ENCODE measurements at regions not wholly inside any gene's neighbourhood (a gene's known extent, or its start where the extent isn't known, plus 50 kb on each side); places are given as distances from the start of the nearest gene placed in this dataset.
"Not testable (repeated sequence)": the region's sequence is repeated elsewhere in the genome, so short reads cannot be mapped to it uniquely, and the experiment has no call there.

DNA sequence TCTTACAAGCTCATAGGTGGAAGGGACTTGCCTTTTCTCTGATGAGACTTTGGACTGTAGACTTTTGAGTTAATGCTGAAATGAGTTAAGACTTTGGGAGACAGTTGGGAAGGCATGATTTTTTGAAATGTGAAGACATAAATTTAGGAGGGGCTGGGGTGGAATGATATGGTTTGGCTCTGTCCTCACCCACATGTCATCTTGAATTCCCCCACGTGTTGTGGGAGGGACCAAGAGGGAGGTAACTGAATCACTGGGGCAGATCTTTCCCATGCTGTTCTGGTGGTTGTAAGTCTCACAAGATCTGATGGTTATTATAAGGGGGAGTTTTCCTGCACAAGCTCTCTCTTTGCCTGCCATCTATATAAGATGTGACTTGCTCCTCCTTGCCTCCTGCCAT, 777.9 kb downstream of the CENPC start:
- H3K4me1 ChIP-seq (ENCODE audit: insufficient read depth, low read length), result no peaks in the 10 kb centered on the region
- Mint-ChIP-seq H3K36me3 (no peaks in the 10 kb centered on the region), H3K27ac (no peak overlapping the region), H3K4me1 (no peaks in the 10 kb centered on the region), H3K4me3 (no peak overlapping the region), H3K9me3 (peaks cover 3 to 18% (median 7%) of the 10 kb centered on the region in 5 donors), H3K27me3 (no peaks in the 10 kb centered on the region)
- no peaks in the 10 kb centered on the region for H3K36me3 ChIP-seq (ENCODE audit: insufficient read depth, low read length)
- no peaks in the 10 kb centered on the region for H3K9me3 ChIP-seq (ENCODE audit: low read length)
- no peak for DNase-seq
- H3K4me3 ChIP-seq (ENCODE audit: low read length), result no peak overlapping the region
- no peak overlapping the region for H3K27ac ChIP-seq (ENCODE audit: low read depth, low read length)
- CTCF ChIA-PET, result no interaction called here
- no peaks in the 10 kb centered on the region for H3K27me3 ChIP-seq (ENCODE audit: insufficient read depth, low read length, poor library complexity, severe bottlenecking)
- POLR2A ChIA-PET, result no interaction called here

GRCh38 chr4:66766557-66766956, 778.7 kb downstream of the CENPC start:
- Mint-ChIP-seq H3K27ac (no peak overlapping the region), H3K4me1 (no peaks in the 10 kb centered on the region), H3K4me3 (no peak overlapping the region), H3K9me3 (peaks cover 0 to 11% (median 6%) of the 10 kb centered on the region in 5 donors), H3K27me3 (no peaks in the 10 kb centered on the region), H3K36me3 (no peaks in the 10 kb centered on the region)
- CTCF ChIA-PET, result no interaction called here
- no peak for DNase-seq
- POLR2A ChIA-PET, result no interaction called here
- Histone ChIP-seq H3K4me3 (ENCODE audit: low read length) (no peak overlapping the region), H3K36me3 (ENCODE audit: insufficient read depth, low read length) (no peaks in the 10 kb centered on the region), H3K9me3 (ENCODE audit: low read length) (no peaks in the 10 kb centered on the region), H3K4me1 (ENCODE audit: insufficient read depth, low read length) (no peaks in the 10 kb centered on the region), H3K27me3 (ENCODE audit: insufficient read depth, low read length, poor library complexity, severe bottlenecking) (no peaks in the 10 kb centered on the region), H3K27ac (ENCODE audit: low read depth, low read length) (no peak overlapping the region)

GRCh38 chr4:66750273-66750672, 795.0 kb downstream of the CENPC start:
- Histone ChIP-seq H3K4me3 (ENCODE audit: low read length) (no peak overlapping the region), H3K27ac (ENCODE audit: low read depth, low read length) (no peak overlapping the region), H3K27me3 (ENCODE audit: insufficient read depth, low read length, poor library complexity, severe bottlenecking) (no peaks in the 10 kb centered on the region), H3K9me3 (ENCODE audit: low read length) (no peaks in the 10 kb centered on the region), H3K4me1 (ENCODE audit: insufficient read depth, low read length) (no peaks in the 10 kb centered on the region), H3K36me3 (ENCODE audit: insufficient read depth, low read length) (no peaks in the 10 kb centered on the region)
- CTCF ChIA-PET, result no interaction called here
- Mint-ChIP-seq H3K4me1 (no peaks in the 10 kb centered on the region), H3K4me3 (no peak overlapping the region), H3K27ac (no peak overlapping the region), H3K27me3 (no peaks in the 10 kb centered on the region), H3K9me3 (peaks cover 2 to 17% (median 10%) of the 10 kb centered on the region in 5 donors), H3K36me3 (no peaks in the 10 kb centered on the region)
- POLR2A ChIA-PET, result no interaction called here
- no peak for DNase-seq

DNA sequence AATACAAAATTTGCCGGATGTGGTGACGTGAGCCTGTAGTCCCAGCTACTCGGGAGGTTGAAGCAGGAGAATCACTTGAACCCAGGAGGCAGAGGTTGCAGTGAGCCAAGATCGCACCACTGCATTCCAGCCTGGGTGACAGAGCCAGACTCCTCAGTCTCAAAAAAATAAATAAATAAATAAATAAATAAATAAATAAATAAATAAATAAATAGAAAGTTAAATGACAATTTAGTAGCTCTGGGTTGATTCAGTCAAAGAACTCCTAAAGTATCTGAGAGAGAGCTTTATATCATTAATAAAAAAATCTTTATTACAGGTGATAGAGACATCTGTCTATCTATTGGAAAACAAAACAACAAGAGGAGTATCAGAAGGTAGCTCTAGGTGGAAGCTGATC, 798.4 kb downstream of the CENPC start:
- H3K4me3 ChIP-seq (ENCODE audit: low read length); H3K36me3 Mint-ChIP-seq; POLR2A ChIA-PET; DNase-seq; H3K4me1 Mint-ChIP-seq; H3K27me3 ChIP-seq (ENCODE audit: insufficient read depth, low read length, poor library complexity, severe bottlenecking); H3K27ac ChIP-seq (ENCODE audit: low read depth, low read length); H3K27ac Mint-ChIP-seq; CTCF ChIA-PET; H3K4me1 ChIP-seq (ENCODE audit: insufficient read depth, low read length); H3K36me3 ChIP-seq (ENCODE audit: insufficient read depth, low read length); H3K9me3 ChIP-seq (ENCODE audit: low read length); H3K27me3 Mint-ChIP-seq; H3K4me3 Mint-ChIP-seq: not testable (repeated sequence)
- H3K9me3 Mint-ChIP-seq, result peaks cover 2 to 32% (median 7%) of the 10 kb centered on the region in 5 donors

DNA sequence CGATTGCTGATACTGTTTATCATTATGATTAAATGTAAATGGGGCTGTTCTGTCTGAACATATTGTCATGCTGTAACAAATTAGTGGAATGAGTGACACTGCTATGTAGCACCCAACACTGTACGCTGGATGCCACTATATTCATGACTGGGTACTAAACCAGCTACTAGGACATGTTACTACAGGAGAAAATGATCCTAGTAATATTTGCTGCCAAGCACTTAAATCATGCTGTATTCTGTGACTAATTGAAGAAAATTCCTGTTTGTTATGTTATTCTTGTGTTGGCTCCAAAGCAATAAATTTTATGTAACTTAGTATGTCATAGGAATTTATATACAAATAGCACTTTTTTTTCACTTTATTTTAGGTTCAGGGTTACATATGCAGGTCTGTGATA, 804.2 kb downstream of the CENPC start:
- Mint-ChIP-seq H3K9me3 (peaks cover 2 to 27% (median 9%) of the 10 kb centered on the region in 5 donors), H3K4me3 (no peak overlapping the region), H3K36me3 (no peaks in the 10 kb centered on the region), H3K27me3 (no peaks in the 10 kb centered on the region), H3K4me1 (no peaks in the 10 kb centered on the region), H3K27ac (no peak overlapping the region)
- H3K27me3 ChIP-seq (ENCODE audit: insufficient read depth, low read length, poor library complexity, severe bottlenecking), result no peaks in the 10 kb centered on the region
- no peak overlapping the region for H3K4me3 ChIP-seq (ENCODE audit: low read length)
- DNase-seq, result no peak
- no peaks in the 10 kb centered on the region for H3K9me3 ChIP-seq (ENCODE audit: low read length)
- H3K36me3 ChIP-seq (ENCODE audit: insufficient read depth, low read length), result no peaks in the 10 kb centered on the region
- H3K4me1 ChIP-seq (ENCODE audit: insufficient read depth, low read length), result no peaks in the 10 kb centered on the region
- CTCF ChIA-PET, result no interaction called here
- POLR2A ChIA-PET, result no interaction called here
- no peak overlapping the region for H3K27ac ChIP-seq (ENCODE audit: low read depth, low read length)

GRCh38 chr4:66736606-66737005, 808.7 kb downstream of the CENPC start:
- H3K36me3 ChIP-seq (ENCODE audit: insufficient read depth, low read length), result no peaks in the 10 kb centered on the region
- ChIA-PET POLR2A (no interaction called here), CTCF (no interaction called here)
- Mint-ChIP-seq H3K9me3 (peaks cover 4 to 19% (median 6%) of the 10 kb centered on the region in 5 donors), H3K4me1 (no peaks in the 10 kb centered on the region), H3K36me3 (no peaks in the 10 kb centered on the region), H3K27me3 (no peaks in the 10 kb centered on the region), H3K27ac (no peak overlapping the region), H3K4me3 (no peak overlapping the region)
- no peaks in the 10 kb centered on the region for H3K9me3 ChIP-seq (ENCODE audit: low read length)
- H3K4me3 ChIP-seq (ENCODE audit: low read length), result no peak overlapping the region
- no peaks in the 10 kb centered on the region for H3K4me1 ChIP-seq (ENCODE audit: insufficient read depth, low read length)
- no peak overlapping the region for H3K27ac ChIP-seq (ENCODE audit: low read depth, low read length)
- DNase-seq, result no peak
- no peaks in the 10 kb centered on the region for H3K27me3 ChIP-seq (ENCODE audit: insufficient read depth, low read length, poor library complexity, severe bottlenecking)

- no peaks in the 10 kb centered on the region for H3K27me3 Mint-ChIP-seq
- H3K4me1 Mint-ChIP-seq, result no peaks in the 10 kb centered on the region
- H3K36me3 Mint-ChIP-seq, result no peaks in the 10 kb centered on the region
- peaks cover 4 to 17% (median 8%) of the 10 kb centered on the region in 5 donors for H3K9me3 Mint-ChIP-seq
- Histone ChIP-seq H3K27me3 (ENCODE audit: insufficient read depth, low read length, poor library complexity, severe bottlenecking) (no peaks in the 10 kb centered on the region), H3K27ac (ENCODE audit: low read depth, low read length) (no peak overlapping the region), H3K36me3 (ENCODE audit: insufficient read depth, low read length) (no peaks in the 10 kb centered on the region), H3K9me3 (ENCODE audit: low read length) (no peaks in the 10 kb centered on the region), H3K4me1 (ENCODE audit: insufficient read depth, low read length) (no peaks in the 10 kb centered on the region), H3K4me3 (ENCODE audit: low read length) (no peak overlapping the region)
- H3K4me3 Mint-ChIP-seq, result no peak overlapping the region
- H3K27ac Mint-ChIP-seq, result no peak overlapping the region
- ChIA-PET CTCF (no interaction called here), POLR2A (no interaction called here)
- DNase-seq, result no peak
Measured at GRCh38 chr4:66728280-66728679, 817.0 kb downstream of the CENPC start.

DNA sequence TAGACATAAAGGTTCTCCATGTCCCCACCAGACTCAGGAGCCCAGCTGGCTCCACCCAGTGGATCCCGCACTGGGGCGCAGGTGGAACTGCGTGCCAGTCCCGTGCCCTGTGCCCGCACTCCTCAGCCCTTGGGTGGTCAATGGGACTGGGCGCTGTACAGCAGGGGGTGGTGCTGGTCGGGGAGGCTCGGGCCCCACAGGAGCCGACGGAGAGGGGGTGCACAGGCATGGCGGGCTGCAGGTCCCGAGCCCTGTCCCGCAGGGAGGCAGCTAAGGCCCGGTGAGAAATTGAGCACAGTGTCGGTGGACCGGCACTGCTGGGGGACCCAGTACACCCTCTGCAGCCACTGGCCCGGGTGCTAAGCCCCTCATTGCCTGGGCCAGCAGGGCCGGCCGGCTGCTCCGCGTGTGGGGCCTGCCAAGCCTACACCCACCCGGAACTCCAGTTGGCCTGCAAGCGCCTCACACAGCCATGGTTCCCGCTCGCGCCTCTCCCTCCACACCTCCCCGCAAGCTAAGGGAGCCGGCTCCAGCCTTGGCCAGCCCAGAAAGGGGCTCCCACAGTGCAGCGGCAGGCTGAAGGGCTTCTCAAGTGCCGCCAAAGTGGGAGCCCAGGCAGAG, 832.9 kb downstream of the CENPC start:
- H3K36me3 ChIP-seq (ENCODE audit: insufficient read depth, low read length); POLR2A ChIA-PET; H3K27me3 ChIP-seq (ENCODE audit: insufficient read depth, low read length, poor library complexity, severe bottlenecking); H3K9me3 ChIP-seq (ENCODE audit: low read length); DNase-seq; H3K4me3 Mint-ChIP-seq; H3K27me3 Mint-ChIP-seq; H3K4me1 Mint-ChIP-seq; H3K27ac ChIP-seq (ENCODE audit: low read depth, low read length); H3K4me3 ChIP-seq (ENCODE audit: low read length); H3K36me3 Mint-ChIP-seq; H3K4me1 ChIP-seq (ENCODE audit: insufficient read depth, low read length); CTCF ChIA-PET; H3K27ac Mint-ChIP-seq: not testable (repeated sequence)
- H3K9me3 Mint-ChIP-seq, result peaks cover 4 to 16% (median 8%) of the 10 kb centered on the region in 5 donors

GRCh38 chr4:66704243-66704642, 841.1 kb downstream of the CENPC start:
- H3K4me3 Mint-ChIP-seq, result no peak overlapping the region
- POLR2A ChIA-PET, result no interaction called here
- peaks cover 2 to 6% (median 4%) of the 10 kb centered on the region in 5 donors for H3K9me3 Mint-ChIP-seq

More at GRCh38 chr4:66704243-66704642, 841.1 kb downstream of the CENPC start:
- H3K27ac ChIP-seq (ENCODE audit: low read depth, low read length), result no peak overlapping the region
- H3K36me3 Mint-ChIP-seq, result no peaks in the 10 kb centered on the region
- no peaks in the 10 kb centered on the region for H3K36me3 ChIP-seq (ENCODE audit: insufficient read depth, low read length)
- CTCF ChIA-PET, result no interaction called here
- H3K4me1 Mint-ChIP-seq, result no peaks in the 10 kb centered on the region
- no peaks in the 10 kb centered on the region for H3K27me3 ChIP-seq (ENCODE audit: insufficient read depth, low read length, poor library complexity, severe bottlenecking)
- no peak overlapping the region for H3K4me3 ChIP-seq (ENCODE audit: low read length)
- H3K27me3 Mint-ChIP-seq, result no peaks in the 10 kb centered on the region
- no peak for DNase-seq
- H3K9me3 ChIP-seq (ENCODE audit: low read length), result no peaks in the 10 kb centered on the region
- H3K4me1 ChIP-seq (ENCODE audit: insufficient read depth, low read length), result no peaks in the 10 kb centered on the region
- H3K27ac Mint-ChIP-seq, result no peak overlapping the region

Data from CD8-positive, alpha-beta memory T cell (primary cell).